ENCODE measurements at regions not wholly inside any gene's neighbourhood (a gene's known extent, or its start where the extent isn't known, plus 50 kb on each side); places are given as distances from the start of the nearest gene placed in this dataset.

GRCh38 chr18:27447451-27447881 is 262.4 kb upstream of the CHST9 start:
- TF ChIP-seq, protein P1, sequence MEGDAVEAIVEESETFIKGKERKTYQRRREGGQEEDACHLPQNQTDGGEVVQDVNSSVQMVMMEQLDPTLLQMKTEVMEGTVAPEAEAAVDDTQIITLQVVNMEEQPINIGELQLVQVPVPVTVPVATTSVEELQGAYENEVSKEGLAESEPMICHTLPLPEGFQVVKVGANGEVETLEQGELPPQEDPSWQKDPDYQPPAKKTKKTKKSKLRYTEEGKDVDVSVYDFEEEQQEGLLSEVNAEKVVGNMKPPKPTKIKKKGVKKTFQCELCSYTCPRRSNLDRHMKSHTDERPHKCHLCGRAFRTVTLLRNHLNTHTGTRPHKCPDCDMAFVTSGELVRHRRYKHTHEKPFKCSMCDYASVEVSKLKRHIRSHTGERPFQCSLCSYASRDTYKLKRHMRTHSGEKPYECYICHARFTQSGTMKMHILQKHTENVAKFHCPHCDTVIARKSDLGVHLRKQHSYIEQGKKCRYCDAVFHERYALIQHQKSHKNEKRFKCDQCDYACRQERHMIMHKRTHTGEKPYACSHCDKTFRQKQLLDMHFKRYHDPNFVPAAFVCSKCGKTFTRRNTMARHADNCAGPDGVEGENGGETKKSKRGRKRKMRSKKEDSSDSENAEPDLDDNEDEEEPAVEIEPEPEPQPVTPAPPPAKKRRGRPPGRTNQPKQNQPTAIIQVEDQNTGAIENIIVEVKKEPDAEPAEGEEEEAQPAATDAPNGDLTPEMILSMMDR (conservative IDR thresholded peaks at IDR 0.05 in 1 of 2, IDR thresholded peaks at IDR 0.05 in 1 of 2; ENCODE audit: low read depth in 1 of 2, low read length in 2 of 2) = no peak
- no peak for TF ChIP-seq EZH2 (IDR thresholded peaks at IDR 0.05; ENCODE audit: low read length, missing control alignments)

Measured in fibroblast of lung (primary cell).